ENCODE measurements at regions not wholly inside any gene's neighbourhood (a gene's known extent, or its start where the extent isn't known, plus 50 kb on each side); places are given as distances from the start of the nearest gene placed in this dataset.

- FAIRE-seq (no peak), ATAC-seq (no peak), DNase-seq (ENCODE audit: low read depth, low spot score) (no peak)
- Histone ChIP-seq H3K27ac (ENCODE audit: control insufficient read depth, insufficient read depth) (no peak overlapping the region), H4K20me1 (ENCODE audit: control insufficient read depth, insufficient read depth) (no peaks in the 10 kb centered on the region), H3K79me2 (ENCODE audit: control insufficient read depth, insufficient read depth, low read length) (no peaks in the 10 kb centered on the region), H3K4me2 (ENCODE audit: control insufficient read depth, insufficient read depth) (no peak overlapping the region), H3K9ac (ENCODE audit: control insufficient read depth, insufficient read depth, low read length) (no peak overlapping the region), H3K4me3 (no peak overlapping the region), H2AFZ (ENCODE audit: control insufficient read depth, low read depth, low read length) (no peak overlapping the region), H3K9me3 (replicated peaks; ENCODE audit: control insufficient read depth, insufficient read depth, low read length) (no peaks in the 10 kb centered on the region; the same call in 2 of the 3 replicates), H3K27me3 (replicated peaks in 1 of 2; ENCODE audit: control insufficient read depth in 2 of 2, insufficient read depth in 2 of 2, low read length in 1 of 2) (no peaks in the 10 kb centered on the region), H3K4me1 (ENCODE audit: control insufficient read depth, insufficient read depth, low read length) (no peaks in the 10 kb centered on the region), H3K36me3 (ENCODE audit: control insufficient read depth in 2 of 2, insufficient read depth in 2 of 2, low read length in 1 of 2) (no peaks in the 10 kb centered on the region)
- ChIA-PET SMC1A (ENCODE audit: uncharacterized antibody, unreplicated experiment) (interaction anchor here (0.7 kb wide), 1 partner anchor 36 kb away, joined by 4 read pairs; no protein-coding TSS in a partner anchor), POLR2A (no interaction called here), CTCF (interaction anchor here (0.7 kb wide), 1 partner anchor 363 kb away, joined by 5 read pairs; no protein-coding TSS in a partner anchor), RAD21 (ENCODE audit: unreplicated experiment) (no interaction called here)
- intact Hi-C loops (cut with micrococcal nuclease; ENCODE audit: unreplicated experiment) (no loop called here), in situ Hi-C loops (cut with MboI) (no loop called here)
- TF ChIP-seq MYC (IDR thresholded peaks at IDR 0.05; ENCODE audit: insufficient read depth, insufficient read length, insufficient replicate concordance, low read length, severe bottlenecking) (no peak), JUNB (IDR thresholded peaks at IDR 0.05) (no peak), MEF2A (IDR thresholded peaks at IDR 0.05; ENCODE audit: insufficient read depth, low read depth, low read length) (no peak), DPF2 (IDR thresholded peaks at IDR 0.05) (no peak), SREBF1 (IDR thresholded peaks at IDR 0.05; ENCODE audit: low read length) (no peak), BCLAF1 (IDR thresholded peaks at IDR 0.05) (no peak), CREB1 (IDR thresholded peaks at IDR 0.05; ENCODE audit: low read depth) (no peak), ESRRA (IDR thresholded peaks at IDR 0.05; ENCODE audit: low read length) (no peak), ZNF622 (IDR thresholded peaks at IDR 0.05) (no peak), CUX1 (IDR thresholded peaks at IDR 0.05; ENCODE audit: insufficient replicate concordance, low read depth, low read length) (no peak), HDGF (IDR thresholded peaks at IDR 0.05) (no peak), JUND (IDR thresholded peaks at IDR 0.05; ENCODE audit: low read depth, low read length) (no peak), ZNF274 (IDR thresholded peaks at IDR 0.05; ENCODE audit: insufficient read depth, insufficient read length) (no peak)
- 4% methylated on average over 2 of the region's 2 CpGs for WGBS (ENCODE audit: insufficient coverage, insufficient replicate concordance, low lambda C conversion rate, missing lambda C conversion rate)
- no TSS peak for BruUV-seq (replicated peaks)
Observed at GRCh38 chr1:5231541-5232315, 577.3 kb downstream of the AJAP1 start.
